HG02759 (cell line): ENCODE measurements at regions not wholly inside any gene's neighbourhood (a gene's known extent, or its start where the extent isn't known, plus 50 kb on each side); places are given as distances from the start of the nearest gene placed in this dataset.

Experiments
- ATAC-seq: cut with Tn5 transposase; IDR thresholded peaks from one replicate; pipeline ENCODE4 v1.9.1; 2021; ENCODE audit warnings: mild to moderate bottlenecking, moderate library complexity; ENCODE audit not compliant: unreplicated experiment

DNA sequence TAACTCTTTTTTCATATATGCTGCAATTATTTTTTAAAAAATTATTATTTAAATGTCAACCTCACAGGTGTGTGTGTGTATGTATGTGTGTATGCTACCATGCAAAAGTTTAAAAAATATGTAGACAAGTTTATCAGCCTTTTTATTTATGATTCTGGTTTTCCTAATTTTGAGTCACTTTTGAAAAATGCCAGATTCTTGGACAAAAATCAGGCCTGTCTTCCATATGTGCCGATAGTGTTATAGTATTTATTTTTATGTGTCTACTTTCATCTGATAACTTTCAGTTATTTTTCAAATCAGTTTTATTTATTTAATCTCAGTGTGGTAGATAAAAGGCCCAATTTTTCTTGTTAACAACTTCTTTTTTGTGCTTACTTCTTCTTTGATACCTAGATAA lies 176.2 kb downstream of the RDH14 start:
- no peak for ATAC-seq

DNA sequence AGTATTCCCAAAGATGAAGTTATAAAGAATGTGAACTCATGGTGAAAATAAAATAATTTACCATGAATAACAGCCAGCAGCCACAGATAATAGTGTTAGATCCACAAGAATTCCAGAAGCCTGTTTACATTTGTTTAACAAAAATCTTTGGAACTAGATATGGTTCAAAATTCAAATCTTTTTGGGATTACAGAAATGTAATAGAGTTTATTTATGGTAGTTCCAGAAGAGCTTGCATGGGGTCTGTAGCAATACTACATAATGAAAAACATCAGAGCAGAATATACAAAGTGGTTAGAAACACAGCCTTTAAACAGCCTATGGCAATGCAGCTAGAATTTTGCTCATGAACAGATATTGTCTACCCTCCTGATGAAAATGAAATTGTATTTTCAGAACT lies 179.1 kb downstream of the RDH14 start:
- no peak for ATAC-seq

DNA sequence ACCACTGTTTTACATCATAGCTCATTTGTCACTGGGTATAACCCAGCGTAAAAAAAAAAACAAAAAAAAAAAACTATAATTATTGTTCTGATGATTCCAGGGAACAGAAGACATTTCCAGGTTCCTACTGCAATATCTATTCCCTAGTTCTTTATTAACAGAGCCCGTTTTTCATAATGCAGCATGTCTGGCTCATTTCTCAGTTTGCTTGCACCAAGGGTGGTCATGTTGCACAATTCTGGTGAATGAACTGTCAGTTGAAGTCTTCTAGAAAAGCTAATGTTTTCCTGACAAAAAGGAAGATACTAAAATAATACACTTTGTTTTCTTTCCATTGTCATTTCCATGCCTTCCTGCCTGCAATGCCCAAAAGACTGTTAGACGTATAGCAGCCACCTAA lies 180.1 kb downstream of the RDH14 start:
- no peak for ATAC-seq

GRCh38 chr2:18379870-18380269 lies 180.6 kb downstream of the RDH14 start:
- no peak for ATAC-seq

- peak; percentile 90 for ATAC-seq
These were observed 182.3 kb downstream of the RDH14 start for GRCh38 chr2:18378020-18378653.

DNA sequence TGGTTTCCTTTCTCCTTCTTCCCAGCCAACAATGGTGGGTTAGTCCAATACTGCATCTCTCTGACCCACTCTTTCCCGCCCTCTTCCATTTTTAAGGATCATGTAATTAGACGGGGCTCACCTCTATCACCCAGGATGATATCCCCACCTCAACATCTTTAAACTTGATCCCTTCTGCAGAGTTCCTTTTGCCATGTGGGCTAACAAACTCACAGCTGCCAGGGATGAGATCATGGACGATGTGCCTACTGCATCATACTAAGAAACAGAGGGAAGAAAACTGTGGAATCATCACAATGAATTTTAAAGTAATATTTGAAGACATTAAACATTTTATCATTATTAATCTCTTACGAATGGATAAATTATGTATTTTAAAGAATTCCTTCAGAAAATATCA lies 183.5 kb downstream of the RDH14 start:
- no peak for ATAC-seq

DNA sequence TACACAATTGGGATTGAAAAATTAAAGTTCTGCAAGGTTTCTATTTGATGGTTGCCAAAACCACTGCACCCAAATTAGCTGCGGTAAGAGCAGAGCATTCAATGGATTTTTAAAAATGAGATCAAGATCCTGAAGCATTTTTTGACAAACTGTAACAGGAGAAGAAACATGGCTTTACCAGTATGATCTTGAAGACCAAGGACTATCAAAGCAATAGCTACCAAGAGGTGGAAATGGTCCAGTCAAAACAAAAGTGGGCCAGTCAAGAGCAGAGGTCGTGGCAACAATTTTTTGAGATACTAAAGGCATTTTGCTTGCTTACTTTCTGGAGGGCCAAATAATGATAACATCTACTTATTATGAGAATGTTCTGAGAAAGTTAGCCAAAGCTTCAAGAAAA lies 186.8 kb downstream of the RDH14 start:
- ATAC-seq: no peak

DNA sequence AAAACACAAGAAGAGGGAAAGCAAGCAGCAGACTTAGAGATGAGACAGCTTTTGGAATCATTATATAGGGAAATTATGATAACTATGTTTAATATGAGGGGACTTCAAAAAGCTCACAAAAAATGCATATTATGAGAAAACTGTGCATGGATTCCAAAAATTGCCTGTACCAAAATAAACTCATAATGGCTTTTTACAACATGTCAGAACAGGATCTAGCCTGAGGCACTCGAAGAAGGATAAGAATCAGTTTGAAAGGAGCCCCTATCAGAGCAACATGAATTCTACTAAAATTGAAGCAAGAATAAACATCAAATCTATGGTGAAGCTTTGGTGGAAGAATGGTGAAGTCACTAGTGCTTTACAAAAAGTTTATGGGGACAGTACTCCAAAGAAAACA lies 187.4 kb downstream of the RDH14 start:
- no peak for ATAC-seq

GRCh38 chr2:18372641-18373040 lies 187.8 kb downstream of the RDH14 start:
- no peak for ATAC-seq

- ATAC-seq: no peak
These were observed 190.7 kb downstream of the RDH14 start for GRCh38 chr2:18369760-18370159.

DNA sequence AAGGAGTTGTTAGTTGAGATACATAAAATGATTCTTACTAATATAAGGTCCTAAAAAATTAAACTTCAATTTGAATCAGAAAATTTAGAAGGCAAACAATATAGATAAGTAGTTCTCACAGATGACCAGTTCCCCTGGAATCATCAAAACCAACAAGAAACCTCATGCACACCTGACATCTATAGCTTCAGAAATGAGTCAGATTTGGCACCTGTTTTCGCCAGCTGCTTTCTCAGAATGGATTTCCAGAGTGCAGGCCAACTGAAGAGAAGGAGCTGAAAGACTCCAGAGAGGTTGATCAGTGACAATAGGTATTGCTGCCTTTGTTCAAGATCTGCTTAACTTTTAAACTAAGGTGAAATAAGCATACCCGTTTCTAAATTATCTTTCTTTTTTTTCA lies 192.4 kb downstream of the RDH14 start:
- no peak for ATAC-seq

DNA sequence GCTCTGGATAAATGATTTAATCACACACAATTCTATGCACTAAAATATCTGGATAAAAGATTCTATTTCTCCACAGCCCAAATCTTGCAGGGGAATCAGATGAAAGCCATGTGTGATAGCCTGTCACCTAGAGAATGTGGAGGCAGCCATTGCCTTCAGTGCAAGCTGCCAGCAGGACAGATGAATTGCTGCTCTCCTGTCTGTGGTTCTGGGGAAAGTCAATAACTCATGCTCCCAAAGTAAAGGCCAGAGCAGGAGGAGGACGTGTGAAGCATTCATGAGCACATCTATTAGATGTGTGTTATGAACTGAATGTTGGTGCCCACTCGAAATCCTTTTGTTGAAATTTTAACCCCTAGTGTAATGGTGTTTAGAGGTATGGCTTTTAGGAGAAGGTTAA lies 195.1 kb downstream of the RDH14 start:
- no peak for ATAC-seq

DNA sequence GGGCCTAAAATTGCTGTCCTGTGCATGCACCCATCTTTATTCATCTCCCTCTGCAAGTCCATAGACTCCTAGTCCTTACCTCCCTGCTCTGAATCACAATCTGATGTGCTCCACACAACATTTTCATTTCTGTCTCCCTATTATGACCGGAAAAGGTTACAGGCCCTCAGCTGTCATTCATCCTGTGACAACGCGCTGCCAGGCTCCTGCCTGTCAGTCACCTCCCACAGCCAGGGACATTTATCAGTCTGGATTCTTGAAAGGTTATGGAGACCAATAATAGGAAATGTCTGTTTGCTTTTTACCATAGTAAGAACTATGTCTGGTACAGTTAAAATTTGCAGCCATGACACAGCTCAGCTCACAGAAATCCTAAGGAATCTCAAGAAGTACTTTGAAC lies 197.1 kb downstream of the RDH14 start:
- ATAC-seq: no peak

GRCh38 chr2:18362696-18363095 lies 197.8 kb downstream of the RDH14 start:
- no peak for ATAC-seq

DNA sequence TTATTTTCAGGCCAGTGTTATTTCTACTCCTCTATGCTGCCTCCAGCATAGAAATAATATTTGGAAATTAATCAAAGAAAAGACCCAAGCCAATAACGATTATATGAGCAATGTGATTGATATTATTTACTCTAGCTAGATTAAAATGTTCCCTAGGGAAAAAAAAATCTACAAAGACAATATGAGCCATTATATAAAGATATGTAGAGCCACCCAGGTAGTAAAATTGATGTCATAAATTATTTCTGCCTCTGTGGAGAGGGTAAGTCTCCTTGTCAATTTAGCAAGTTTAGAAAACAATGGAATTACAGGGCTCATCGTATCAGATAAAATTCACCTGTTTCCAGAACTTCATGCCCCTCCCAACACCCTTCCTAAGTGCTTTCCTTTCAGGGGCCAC lies 202.9 kb downstream of the RDH14 start:
- ATAC-seq: no peak

DNA sequence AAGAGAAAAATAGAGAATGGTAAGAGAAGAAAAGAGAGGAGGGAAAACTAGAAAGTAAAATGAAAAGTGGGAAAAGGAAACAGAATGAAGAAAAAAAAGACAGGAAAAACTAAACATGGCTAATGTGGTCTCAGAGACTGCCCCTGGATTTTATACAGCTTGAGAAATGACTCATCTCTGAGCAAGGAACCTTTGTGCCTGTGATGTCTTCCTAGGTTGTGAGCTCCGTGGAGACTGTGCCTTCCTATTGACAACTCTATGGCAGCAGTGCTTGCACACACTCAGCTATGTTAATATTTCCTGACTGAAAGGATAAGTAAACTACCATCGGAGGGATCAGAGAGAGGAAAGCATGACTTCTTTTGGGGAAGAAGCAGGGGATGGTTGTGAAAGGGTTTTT lies 203.8 kb downstream of the RDH14 start:
- no peak for ATAC-seq

DNA sequence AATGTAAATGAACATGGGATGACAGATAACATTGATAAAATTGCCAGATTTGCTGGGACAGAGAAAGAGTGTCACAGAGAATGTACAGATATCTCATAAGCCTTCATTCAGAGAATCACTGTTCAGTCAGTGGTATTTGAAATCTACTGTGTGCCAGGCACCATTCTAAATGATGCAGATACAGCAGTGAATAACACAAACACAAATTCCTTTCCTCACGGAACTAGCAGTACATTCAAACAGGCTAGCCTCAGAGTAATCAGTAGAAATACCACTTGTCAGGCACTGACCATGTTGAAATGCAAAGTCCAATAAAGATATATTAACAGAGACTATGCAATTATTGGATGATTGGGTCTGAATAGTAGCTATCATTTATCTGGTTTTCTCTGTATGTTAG lies 211.0 kb downstream of the RDH14 start:
- ATAC-seq: no peak

DNA sequence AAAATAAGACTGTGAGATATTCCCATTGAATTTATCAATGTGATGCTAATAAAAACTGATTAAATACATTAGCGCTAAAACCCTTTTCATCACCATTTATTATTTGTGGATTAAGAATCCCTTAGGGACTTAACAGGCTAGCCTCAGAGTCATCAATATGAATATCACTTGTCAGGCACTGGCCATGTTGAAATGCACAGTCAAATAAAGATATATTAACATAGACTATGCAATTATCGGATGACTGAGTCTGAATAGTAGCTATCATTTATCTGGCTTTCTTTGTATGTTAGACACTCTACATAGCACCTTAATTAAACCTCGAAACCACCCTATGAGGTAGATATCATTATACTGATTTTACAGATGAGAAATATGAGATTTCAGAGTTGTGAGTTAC lies 213.6 kb downstream of the RDH14 start:
- no peak for ATAC-seq

DNA sequence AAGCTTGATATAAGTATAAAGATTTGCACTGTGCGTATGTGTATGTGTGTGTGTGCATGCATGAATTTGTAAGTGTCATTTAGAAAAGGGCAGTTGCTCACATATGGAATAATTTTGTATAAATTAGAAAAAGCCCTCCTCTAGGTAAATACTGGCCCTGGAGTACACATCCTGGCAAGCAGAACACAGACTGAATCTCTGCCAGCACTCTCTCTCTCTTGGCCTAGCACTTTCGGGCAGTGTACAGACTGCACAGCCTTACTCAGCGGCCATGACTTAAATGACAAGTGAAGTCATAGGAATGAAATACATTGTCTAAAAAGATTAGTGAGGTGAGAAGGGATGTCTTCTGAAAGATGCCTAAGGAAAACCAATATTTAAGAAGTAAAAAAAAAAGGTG lies 214.1 kb downstream of the RDH14 start:
- no peak for ATAC-seq

DNA sequence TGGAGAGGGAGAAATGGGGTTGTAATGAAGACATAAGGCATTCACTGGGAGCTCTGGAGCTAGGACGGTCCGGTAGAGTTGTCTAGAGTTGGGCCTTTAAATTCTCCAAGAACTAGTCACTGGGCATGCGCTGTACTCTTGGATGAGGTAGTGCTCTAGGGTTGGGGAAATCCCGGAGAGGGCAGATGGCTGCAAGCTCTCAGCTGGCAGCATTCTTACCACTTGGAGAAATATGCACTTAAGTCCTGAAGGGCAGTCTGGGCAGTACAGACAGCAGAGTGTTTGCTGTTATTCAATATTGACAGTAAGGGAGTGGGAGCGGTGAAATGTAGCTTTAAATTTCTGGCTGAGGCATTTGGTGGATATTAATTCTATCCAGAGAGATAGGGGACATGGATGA lies 214.6 kb downstream of the RDH14 start:
- no peak for ATAC-seq

GRCh38 chr2:18342901-18343300 lies 217.6 kb downstream of the RDH14 start:
- no peak for ATAC-seq

DNA sequence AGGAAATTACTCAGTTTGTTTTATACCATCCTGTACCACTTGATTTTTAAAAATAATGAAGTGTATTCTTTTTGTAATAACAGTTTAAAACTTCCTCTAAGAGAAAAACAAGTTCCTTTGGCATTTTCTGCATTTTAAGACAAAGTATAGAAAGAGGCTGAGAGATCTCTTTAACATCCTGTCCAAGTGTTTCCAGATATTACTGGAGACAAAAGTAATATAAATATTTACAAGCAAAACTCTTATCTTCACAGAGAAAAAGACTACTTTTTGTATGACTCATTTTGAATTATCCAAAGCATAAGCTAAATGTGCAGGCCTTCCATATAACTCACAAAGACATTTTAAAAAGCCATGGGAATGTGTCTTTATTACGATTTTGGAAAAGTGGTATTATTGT lies 221.1 kb downstream of the RDH14 start:
- ATAC-seq: no peak

- ATAC-seq: no peak
These were observed 223.5 kb downstream of the RDH14 start for GRCh38 chr2:18336975-18337374.

- ATAC-seq: no peak
These were observed 228.0 kb downstream of the RDH14 start for GRCh38 chr2:18332477-18332876.
